ENCODE measurements at regions not wholly inside any gene's neighbourhood (a gene's known extent, or its start where the extent isn't known, plus 50 kb on each side); places are given as distances from the start of the nearest gene placed in this dataset.

DNA sequence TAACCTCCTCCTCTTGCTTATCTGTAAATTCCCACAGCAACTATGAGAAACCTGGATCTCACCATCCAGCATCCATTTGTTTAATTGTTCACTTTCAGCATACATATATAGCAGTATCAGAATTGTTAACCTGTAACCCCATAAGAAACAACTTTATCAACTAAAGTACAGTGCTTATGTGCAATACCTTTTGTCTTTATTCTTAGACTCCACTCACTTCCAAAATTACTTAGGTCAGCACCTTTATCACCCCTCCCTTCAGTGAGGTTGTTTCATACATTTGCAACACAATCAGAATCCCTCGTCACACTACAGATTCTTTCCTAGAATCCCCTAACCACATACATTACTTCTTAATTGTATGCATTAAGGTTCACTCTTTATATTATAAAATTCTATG is 225.9 kb upstream of the NCKAP5 start:
- Histone ChIP-seq H3K36me3 (ENCODE audit: insufficient read depth, low read depth, low read length) (no peaks in the 10 kb centered on the region), H3K27me3 (ENCODE audit: insufficient read depth, low read length) (no peaks in the 10 kb centered on the region), H3K4me1 (ENCODE audit: insufficient read depth, low read length) (no peaks in the 10 kb centered on the region), H3K9ac (ENCODE audit: low read depth, low read length) (no peak overlapping the region), H3K4me3 (ENCODE audit: low read length) (no peak overlapping the region), H3K27ac (ENCODE audit: low read length) (no peak overlapping the region), H3K9me3 (ENCODE audit: insufficient read depth, low read depth, low read length) (peaks cover 10% of the 10 kb centered on the region)

DNA sequence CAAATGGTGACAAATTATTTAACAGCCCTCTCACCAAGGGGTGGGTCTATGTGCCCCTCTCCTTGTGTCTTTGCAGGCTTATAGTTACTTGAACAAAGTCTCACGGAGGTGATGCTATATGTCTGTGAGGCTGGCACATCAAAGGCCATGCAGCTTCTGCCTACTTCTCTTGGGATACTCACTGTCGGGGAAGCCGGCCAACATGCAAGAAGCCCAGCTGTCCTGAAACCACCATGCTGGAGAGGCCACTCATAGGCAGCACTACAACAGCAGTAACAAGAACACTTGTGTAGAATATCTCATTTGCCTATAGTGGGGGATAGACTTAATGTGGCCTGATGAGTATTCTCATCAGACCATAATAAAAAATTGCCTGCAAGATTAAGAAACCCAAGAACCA is 233.7 kb upstream of the NCKAP5 start:
- Histone ChIP-seq H3K27ac (ENCODE audit: low read length) (no peak overlapping the region), H3K4me3 (ENCODE audit: low read length) (no peak overlapping the region), H3K9me3 (ENCODE audit: insufficient read depth, low read depth, low read length) (peaks cover 4% of the 10 kb centered on the region), H3K4me1 (ENCODE audit: insufficient read depth, low read length) (no peaks in the 10 kb centered on the region), H3K9ac (ENCODE audit: low read depth, low read length) (no peak overlapping the region), H3K27me3 (ENCODE audit: insufficient read depth, low read length) (no peaks in the 10 kb centered on the region), H3K36me3 (ENCODE audit: insufficient read depth, low read depth, low read length) (no peaks in the 10 kb centered on the region)

DNA sequence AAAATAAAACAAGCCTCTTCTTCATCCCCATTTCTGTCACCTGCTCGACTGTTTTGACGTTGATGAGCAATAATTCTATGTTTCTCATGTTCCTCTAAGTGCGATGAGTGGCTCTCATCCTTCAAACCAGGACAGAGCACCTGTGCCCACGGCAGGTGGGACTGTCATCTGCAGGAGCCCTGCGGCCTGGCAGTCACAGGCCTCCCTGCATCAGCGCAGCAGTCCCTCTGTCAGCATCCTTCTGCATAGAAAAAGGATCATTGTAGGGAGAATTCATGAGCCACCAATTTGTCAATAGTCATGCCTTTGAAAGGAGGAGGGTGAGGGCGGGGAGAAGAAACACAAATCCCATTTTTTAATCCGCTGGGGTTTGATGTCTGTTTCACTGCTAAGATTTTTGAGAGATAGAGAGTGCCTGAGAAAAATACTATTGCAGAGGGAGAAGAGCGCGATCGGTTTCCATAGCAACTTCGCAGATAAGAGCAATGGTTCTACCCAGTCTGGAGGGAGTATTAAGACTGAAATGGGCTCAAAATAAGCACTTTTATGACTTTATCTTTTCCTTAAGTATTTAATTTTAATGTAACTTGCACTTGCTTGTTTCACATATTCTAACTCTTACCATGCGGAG is 234.3 kb upstream of the NCKAP5 start:
- no peak overlapping the region for H3K27ac ChIP-seq (ENCODE audit: low read length)
- no peak overlapping the region for H3K4me3 ChIP-seq (ENCODE audit: low read length)
- no peaks in the 10 kb centered on the region for H3K4me1 ChIP-seq (ENCODE audit: insufficient read depth, low read length)
- H3K36me3 ChIP-seq (ENCODE audit: insufficient read depth, low read depth, low read length) = no peaks in the 10 kb centered on the region
- H3K9me3 ChIP-seq (ENCODE audit: insufficient read depth, low read depth, low read length) = no peaks in the 10 kb centered on the region
- no peak overlapping the region for H3K9ac ChIP-seq (ENCODE audit: low read depth, low read length)
- no peaks in the 10 kb centered on the region for H3K27me3 ChIP-seq (ENCODE audit: insufficient read depth, low read length)

DNA sequence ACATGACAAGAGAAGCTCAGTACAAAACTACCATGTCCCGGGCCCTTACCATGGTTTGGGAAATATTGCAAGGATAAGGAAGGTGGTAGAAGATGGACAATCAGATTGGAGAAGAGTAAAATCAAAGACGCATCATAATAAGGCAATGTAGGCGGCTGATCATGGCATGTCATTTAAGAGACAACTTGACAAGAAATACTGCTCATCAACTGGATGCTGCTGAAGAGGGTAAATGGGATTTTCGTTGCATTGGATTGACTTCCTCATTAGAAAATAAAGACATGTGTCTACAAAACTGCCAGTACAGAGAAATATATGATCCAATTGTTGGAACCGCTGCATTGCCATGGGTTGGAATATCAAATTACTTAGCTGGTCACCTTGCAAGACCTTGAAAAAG is 238.3 kb upstream of the NCKAP5 start:
- Histone ChIP-seq H3K4me3 (ENCODE audit: low read length) (no peak overlapping the region), H3K9ac (ENCODE audit: low read depth, low read length) (no peak overlapping the region), H3K9me3 (ENCODE audit: insufficient read depth, low read depth, low read length) (no peaks in the 10 kb centered on the region), H3K27ac (ENCODE audit: low read length) (no peak overlapping the region), H3K4me1 (ENCODE audit: insufficient read depth, low read length) (no peaks in the 10 kb centered on the region), H3K36me3 (ENCODE audit: insufficient read depth, low read depth, low read length) (no peaks in the 10 kb centered on the region), H3K27me3 (ENCODE audit: insufficient read depth, low read length) (no peaks in the 10 kb centered on the region)

DNA sequence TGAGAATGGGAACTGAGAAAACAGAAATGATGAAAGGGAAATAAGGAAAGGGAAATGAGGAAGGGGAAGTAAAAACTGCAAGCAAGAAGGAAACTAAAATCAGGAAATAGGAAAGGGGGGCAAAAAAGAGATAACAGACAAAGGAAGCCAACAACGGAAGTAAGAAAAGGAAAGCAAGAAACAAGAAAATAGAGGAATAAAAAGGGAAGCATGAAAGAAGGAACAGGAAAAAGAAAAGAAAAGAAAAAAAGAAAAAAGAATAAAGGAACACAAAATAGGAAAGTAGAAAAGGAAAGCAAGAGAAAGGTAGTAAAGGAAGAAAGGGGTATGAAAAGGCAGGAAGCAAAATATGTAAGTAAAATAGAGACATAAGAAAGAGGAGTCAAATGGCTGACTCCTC is 241.2 kb upstream of the NCKAP5 start:
- no peaks in the 10 kb centered on the region for H3K36me3 ChIP-seq (ENCODE audit: insufficient read depth, low read depth, low read length)
- no peaks in the 10 kb centered on the region for H3K27me3 ChIP-seq (ENCODE audit: insufficient read depth, low read length)
- no peaks in the 10 kb centered on the region for H3K4me1 ChIP-seq (ENCODE audit: insufficient read depth, low read length)
- H3K27ac ChIP-seq (ENCODE audit: low read length) = no peak overlapping the region
- H3K4me3 ChIP-seq (ENCODE audit: low read length) = no peak overlapping the region
- H3K9ac ChIP-seq (ENCODE audit: low read depth, low read length) = no peak overlapping the region
- no peaks in the 10 kb centered on the region for H3K9me3 ChIP-seq (ENCODE audit: insufficient read depth, low read depth, low read length)

DNA sequence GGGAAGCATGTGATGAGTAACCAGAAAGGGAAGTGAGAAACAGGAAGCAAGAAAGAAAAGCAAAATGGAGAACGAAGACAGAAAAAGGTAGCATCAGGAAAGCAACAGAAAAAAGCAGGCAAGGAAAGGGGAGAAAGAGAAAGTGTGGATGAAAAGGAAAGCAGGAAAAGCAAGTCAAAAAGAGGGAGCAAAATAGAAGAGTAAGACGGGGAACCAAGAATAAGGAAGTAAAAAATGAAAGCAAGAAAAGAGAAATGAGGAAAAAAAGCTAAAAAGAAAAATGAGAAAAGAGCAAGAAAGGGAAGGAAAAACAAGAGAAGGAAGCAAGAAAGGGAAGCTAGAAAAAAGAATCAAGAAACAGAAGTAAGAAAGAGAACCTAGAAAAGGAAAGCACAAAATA is 242.3 kb upstream of the NCKAP5 start:
- H3K4me1 ChIP-seq (ENCODE audit: insufficient read depth, low read length) = no peaks in the 10 kb centered on the region
- H3K9me3 ChIP-seq (ENCODE audit: insufficient read depth, low read depth, low read length) = no peaks in the 10 kb centered on the region
- H3K4me3 ChIP-seq (ENCODE audit: low read length) = no peak overlapping the region
- no peak overlapping the region for H3K9ac ChIP-seq (ENCODE audit: low read depth, low read length)
- no peak overlapping the region for H3K27ac ChIP-seq (ENCODE audit: low read length)
- no peaks in the 10 kb centered on the region for H3K27me3 ChIP-seq (ENCODE audit: insufficient read depth, low read length)
- H3K36me3 ChIP-seq (ENCODE audit: insufficient read depth, low read depth, low read length) = no peaks in the 10 kb centered on the region

DNA sequence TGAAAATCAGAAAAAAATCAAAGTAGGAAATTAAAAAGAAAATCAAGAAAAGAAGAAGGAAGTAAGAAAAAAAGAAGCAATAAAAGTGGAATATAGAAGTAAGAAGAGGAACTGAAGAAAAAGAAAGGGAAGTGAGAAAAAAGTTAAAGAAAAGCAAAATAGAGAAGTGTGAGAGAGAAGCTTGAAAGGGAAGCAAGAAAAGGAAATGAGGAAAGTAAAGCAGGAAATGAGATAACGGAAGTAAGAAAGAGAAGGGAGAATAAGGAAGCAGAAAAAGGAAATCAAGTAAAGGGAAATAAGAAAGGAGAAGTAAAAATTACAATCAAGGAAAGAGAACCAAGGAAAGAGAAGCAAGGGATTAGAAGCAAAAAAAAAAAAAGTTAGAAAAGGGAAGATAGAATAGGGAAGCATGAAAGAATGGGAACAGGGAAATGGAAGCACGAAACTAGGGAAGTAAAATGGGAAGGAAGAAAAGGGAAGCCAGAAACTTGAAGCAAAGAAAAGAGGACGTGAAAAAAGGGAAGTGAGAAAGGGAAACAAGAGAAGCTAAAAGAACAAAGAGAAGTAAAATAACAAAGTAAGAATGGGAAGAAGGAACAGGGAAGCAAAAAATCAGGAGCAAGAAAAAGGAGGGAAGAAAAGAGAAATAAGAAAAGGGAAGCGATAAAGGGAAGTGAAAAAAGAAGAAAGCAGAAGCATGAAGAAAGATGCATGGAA is 243.3 kb upstream of the NCKAP5 start:
- H3K27ac ChIP-seq (ENCODE audit: low read length) = no peak overlapping the region
- H3K36me3 ChIP-seq (ENCODE audit: insufficient read depth, low read depth, low read length) = no peaks in the 10 kb centered on the region
- H3K4me3 ChIP-seq (ENCODE audit: low read length) = no peak overlapping the region
- no peaks in the 10 kb centered on the region for H3K9me3 ChIP-seq (ENCODE audit: insufficient read depth, low read depth, low read length)
- no peak overlapping the region for H3K9ac ChIP-seq (ENCODE audit: low read depth, low read length)
- no peaks in the 10 kb centered on the region for H3K4me1 ChIP-seq (ENCODE audit: insufficient read depth, low read length)
- no peaks in the 10 kb centered on the region for H3K27me3 ChIP-seq (ENCODE audit: insufficient read depth, low read length)

DNA sequence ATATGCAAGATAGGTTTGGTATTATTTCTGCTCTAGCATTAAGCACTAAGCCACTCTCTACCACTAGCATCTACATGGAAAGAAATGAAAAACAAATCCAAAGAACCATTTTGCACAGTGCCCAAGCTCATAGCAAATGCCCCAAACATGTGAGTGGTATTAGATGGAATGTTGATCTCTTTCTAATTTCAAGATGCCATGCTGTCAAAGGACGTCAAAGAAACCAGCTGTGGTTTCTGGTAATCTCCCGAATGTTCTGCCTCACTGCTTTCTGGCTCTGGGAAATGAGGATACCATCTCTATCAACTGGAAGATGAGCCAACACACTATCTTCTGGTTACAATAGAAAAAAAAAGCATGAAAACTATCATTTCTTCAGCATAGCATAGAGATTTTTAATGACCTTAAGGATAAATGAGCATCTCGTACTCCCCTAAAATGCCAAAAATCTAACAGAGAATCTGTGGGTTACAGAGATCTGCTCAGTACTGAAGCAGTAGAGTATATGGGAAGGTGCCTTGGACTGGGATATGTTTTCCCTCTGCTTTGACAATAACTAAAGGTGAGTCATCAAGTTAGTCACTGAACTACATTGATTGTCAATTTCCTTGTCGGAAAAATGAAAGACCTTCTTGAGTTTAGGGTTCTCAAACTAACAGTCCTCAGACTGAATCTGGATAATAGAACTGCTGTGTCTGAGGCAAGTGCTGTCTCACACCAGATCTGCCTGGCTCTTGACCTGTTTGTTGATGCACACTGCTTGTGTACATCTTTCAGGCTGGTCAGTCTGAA is 244.8 kb upstream of the NCKAP5 start:
- Histone ChIP-seq H3K9ac (ENCODE audit: low read depth, low read length) (no peak overlapping the region), H3K27me3 (ENCODE audit: insufficient read depth, low read length) (no peaks in the 10 kb centered on the region), H3K36me3 (ENCODE audit: insufficient read depth, low read depth, low read length) (no peaks in the 10 kb centered on the region), H3K27ac (ENCODE audit: low read length) (no peak overlapping the region), H3K4me3 (ENCODE audit: low read length) (no peak overlapping the region), H3K9me3 (ENCODE audit: insufficient read depth, low read depth, low read length) (no peaks in the 10 kb centered on the region), H3K4me1 (ENCODE audit: insufficient read depth, low read length) (no peaks in the 10 kb centered on the region)

DNA sequence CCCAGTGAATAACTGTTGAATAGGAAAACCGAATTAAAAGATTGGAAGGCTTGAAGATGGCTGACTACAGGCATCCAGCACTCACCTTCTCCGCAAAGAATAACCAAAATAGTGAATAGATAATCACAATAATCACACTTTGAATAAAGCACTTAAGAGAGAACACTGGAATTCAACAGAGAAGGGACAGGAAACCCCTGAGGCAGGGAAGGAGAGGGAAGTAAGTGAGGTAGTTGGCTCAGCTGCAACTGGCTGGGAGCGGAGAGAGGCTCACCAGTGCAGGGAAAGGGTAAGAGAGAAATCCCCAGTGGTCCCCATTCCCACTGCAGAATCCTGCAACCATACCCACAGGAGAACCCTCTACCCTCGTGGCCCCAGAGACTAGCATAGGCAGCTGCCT is 246.6 kb upstream of the NCKAP5 start:
- Histone ChIP-seq H3K9ac (ENCODE audit: low read depth, low read length) (no peak overlapping the region), H3K4me3 (ENCODE audit: low read length) (no peak overlapping the region), H3K27ac (ENCODE audit: low read length) (no peak overlapping the region), H3K36me3 (ENCODE audit: insufficient read depth, low read depth, low read length) (no peaks in the 10 kb centered on the region), H3K9me3 (ENCODE audit: insufficient read depth, low read depth, low read length) (no peaks in the 10 kb centered on the region), H3K27me3 (ENCODE audit: insufficient read depth, low read length) (no peaks in the 10 kb centered on the region), H3K4me1 (ENCODE audit: insufficient read depth, low read length) (no peaks in the 10 kb centered on the region)

DNA sequence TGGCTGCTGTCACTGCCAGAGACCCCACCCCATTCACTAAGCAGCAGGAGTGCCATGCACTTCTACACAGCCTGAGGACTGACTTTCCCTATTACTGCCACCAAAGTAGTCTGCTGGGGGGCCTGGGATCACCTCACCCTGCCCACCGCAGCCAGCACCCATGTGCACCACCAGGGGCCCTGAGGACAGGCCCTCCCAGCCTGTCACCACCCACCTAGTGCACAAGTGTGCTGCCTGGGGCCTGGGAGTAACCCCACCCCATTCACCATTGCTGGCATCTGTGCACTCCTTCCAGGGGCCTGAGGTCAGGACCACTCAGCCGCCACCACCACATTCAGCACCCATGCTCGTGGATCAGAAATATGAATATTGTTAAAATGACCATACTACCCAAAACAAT is 247.8 kb upstream of the NCKAP5 start:
- no peaks in the 10 kb centered on the region for H3K36me3 ChIP-seq (ENCODE audit: insufficient read depth, low read depth, low read length)
- no peak overlapping the region for H3K4me3 ChIP-seq (ENCODE audit: low read length)
- no peaks in the 10 kb centered on the region for H3K4me1 ChIP-seq (ENCODE audit: insufficient read depth, low read length)
- H3K9me3 ChIP-seq (ENCODE audit: insufficient read depth, low read depth, low read length) = no peaks in the 10 kb centered on the region
- H3K27ac ChIP-seq (ENCODE audit: low read length) = no peak overlapping the region
- no peak overlapping the region for H3K9ac ChIP-seq (ENCODE audit: low read depth, low read length)
- no peaks in the 10 kb centered on the region for H3K27me3 ChIP-seq (ENCODE audit: insufficient read depth, low read length)

DNA sequence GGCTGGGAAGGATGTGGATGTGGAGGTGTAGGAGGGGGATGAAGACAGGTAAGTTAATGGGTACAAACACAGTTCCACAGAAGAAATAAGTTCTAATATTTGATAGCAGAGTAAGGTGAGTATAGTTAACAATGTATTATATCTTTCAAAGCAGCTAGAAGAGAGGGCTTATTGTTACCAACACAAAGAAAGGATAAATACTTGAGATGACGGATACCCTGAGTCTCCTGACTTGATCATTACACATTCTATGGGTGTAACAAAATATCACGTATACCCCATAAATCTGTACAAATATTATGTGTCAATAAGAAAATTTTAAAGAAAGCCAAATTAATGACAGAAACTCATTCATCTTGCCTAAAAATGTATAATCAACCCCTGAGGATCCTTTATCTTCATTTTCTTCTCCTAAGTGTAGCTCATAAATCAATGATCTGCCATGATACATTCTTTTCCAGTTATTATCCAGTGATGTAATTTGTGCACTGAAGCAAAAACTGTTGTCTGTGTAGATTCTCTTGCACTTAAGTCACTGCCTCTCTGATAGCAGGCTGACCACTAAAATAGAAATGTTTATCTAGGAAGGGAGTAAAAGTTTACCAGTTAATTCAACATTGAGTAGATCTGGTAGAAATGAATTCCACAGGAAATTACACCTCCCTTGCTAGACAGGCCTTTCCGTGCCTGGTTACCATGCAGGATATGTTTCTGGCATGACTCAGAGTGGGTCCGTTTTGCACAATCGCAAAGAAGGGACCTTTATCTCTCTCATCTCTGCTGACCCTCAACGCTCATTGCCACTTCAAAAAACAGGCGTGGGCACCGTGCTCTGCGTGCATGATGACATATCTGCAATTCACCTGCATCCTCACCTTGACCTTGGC is 249.7 kb upstream of the NCKAP5 start:
- Histone ChIP-seq H3K9ac (ENCODE audit: low read depth, low read length) (no peak overlapping the region), H3K27me3 (ENCODE audit: insufficient read depth, low read length) (no peaks in the 10 kb centered on the region), H3K27ac (ENCODE audit: low read length) (no peak overlapping the region), H3K36me3 (ENCODE audit: insufficient read depth, low read depth, low read length) (no peaks in the 10 kb centered on the region), H3K9me3 (ENCODE audit: insufficient read depth, low read depth, low read length) (no peaks in the 10 kb centered on the region), H3K4me1 (ENCODE audit: insufficient read depth, low read length) (no peaks in the 10 kb centered on the region), H3K4me3 (ENCODE audit: low read length) (no peak overlapping the region)
